Endothelial cell of umbilical vein (primary cell): ENCODE measurements at regions not wholly inside any gene's neighbourhood (a gene's known extent, or its start where the extent isn't known, plus 50 kb on each side); places are given as distances from the start of the nearest gene placed in this dataset.
A peak's percentile ranks its signal among the peaks of the same experiment; 100 is the strongest.

Experiments
- BruUV-seq: library from RNA; stranded (reverse); fragments of 400-500 nt; replicated peaks from 2 replicates; lab custom pipeline; 2021; lab: Mats Ljungman, UMichigan
- CTCF ChIA-PET: fragments of 300-600, 350-600 bp; sonication (Branson Sonifier 250); formaldehyde crosslinking; loops from one replicate; lab custom pipeline; 2021; ENCODE audit warnings: antibody characterized with exemption, inconsistent platforms; lab: Charles Lee
- POLR2A ChIA-PET: fragments of 300-600, 350-600 bp; sonication (Branson Sonifier 250); formaldehyde crosslinking; loops from one replicate; lab custom pipeline; 2021; ENCODE audit warnings: antibody characterized with exemption, inconsistent platforms; lab: Charles Lee
- DNase-seq: peaks from one replicate; pipeline ENCODE4 v3.0.0-alpha.2; 2011; ENCODE audit warnings: low read depth, low spot score
- FAIRE-seq: peaks from 2 replicates; lab custom pipeline; 2011; peaks lifted over from hg19 to GRCh38; lab: Jason Lieb, UNC
- H2AFZ ChIP-seq: 2 replicates; pipeline ENCODE4 v1.6.0; 2012; ENCODE audit warnings: low read depth, low read length, control low read depth, inconsistent platforms
- H3K27ac ChIP-seq: 2 replicates; pipeline ENCODE4 v1.5.1; 2011; ENCODE audit warnings: low read depth, mild to moderate bottlenecking, control low read depth, low read length, moderate library complexity; ENCODE audit not compliant: insufficient read depth
- H3K27me3 ChIP-seq, 2 experiments: 2 replicates each; pipeline versions ENCODE4 v1.6.0 to v1.6.1; 2011; ENCODE audit warnings: low read length in 2 of 2, mixed read lengths in 1 of 2; ENCODE audit not compliant: control insufficient read depth in 2 of 2, insufficient read depth in 2 of 2
- H3K36me3 ChIP-seq, 2 experiments: 2 replicates in 1 of 2; 3 replicates in 1 of 2; pipeline ENCODE4 v1.5.1; 2011; ENCODE audit warnings: low read length in 2 of 2, mild to moderate bottlenecking in 1 of 2, moderate library complexity in 1 of 2; ENCODE audit not compliant: control insufficient read depth in 2 of 2, insufficient read depth in 2 of 2; ENCODE audit errors: extremely low read depth in 1 of 2
- H3K4me1 ChIP-seq: 3 replicates; pipeline ENCODE4 v1.5.1; 2011; ENCODE audit warnings: mild to moderate bottlenecking, low read length; ENCODE audit not compliant: control insufficient read depth, insufficient read depth; ENCODE audit errors: extremely low read depth
- H3K4me2 ChIP-seq: 2 replicates; pipeline ENCODE4 v1.6.1; 2011; ENCODE audit warnings: low read length, control low read depth, mixed read lengths; ENCODE audit not compliant: insufficient read depth
- H3K4me3 ChIP-seq, 3 experiments: fragments of 200-600 bp in 1 of 3; sonication (generic), shearing (Covaris generic) in 1 of 3; replicated peaks in 1 of 3; 2 replicates each; pipeline ENCODE4 v1.5.1; 2011 to 2016; ENCODE audit warnings: control low read depth in 3 of 3, low read length in 3 of 3, mild to moderate bottlenecking in 2 of 3, inconsistent platforms in 1 of 3, low read depth in 1 of 3, moderate library complexity in 1 of 3; ENCODE audit not compliant: insufficient read depth in 1 of 3
- H3K79me2 ChIP-seq: 2 replicates; pipeline ENCODE4 v1.6.0; 2012; ENCODE audit warnings: low read length, inconsistent platforms; ENCODE audit not compliant: control insufficient read depth, insufficient read depth
- H3K9ac ChIP-seq: replicated peaks from 2 replicates; pipeline ENCODE3; 2011; ENCODE audit warnings: low read length, control low read depth; ENCODE audit not compliant: insufficient read depth; ENCODE audit errors: extremely low read depth
- H3K9me1 ChIP-seq: replicated peaks from 3 replicates; pipeline ENCODE4 v1.6.0; 2011; ENCODE audit warnings: mild to moderate bottlenecking, low read length; ENCODE audit not compliant: control insufficient read depth, insufficient read depth; ENCODE audit errors: extremely low read depth
- H3K9me3 ChIP-seq: replicated peaks from 2 replicates; pipeline ENCODE4 v1.5.1; 2012; ENCODE audit warnings: low read length, inconsistent platforms; ENCODE audit not compliant: control insufficient read depth, insufficient read depth
- H4K20me1 ChIP-seq: replicated peaks from 2 replicates; pipeline ENCODE3; 2011; ENCODE audit warnings: mild to moderate bottlenecking, low read length; ENCODE audit not compliant: control insufficient read depth, insufficient read depth; ENCODE audit errors: extremely low read depth
- CTCF ChIP-seq, 2 donors: IDR thresholded peaks; 1 replicate in 1 of 2; 2 replicates in 1 of 2; pipeline ENCODE4 v1.5.1; 2011; ENCODE audit warnings: low read length in 2 of 2, mild to moderate bottlenecking in 2 of 2, moderate library complexity in 2 of 2, control low read depth in 1 of 2, inconsistent platforms in 1 of 2, low read depth in 1 of 2; ENCODE audit not compliant: insufficient read depth in 1 of 2; ENCODE audit errors: extremely low read depth in 1 of 2
- EZH2 ChIP-seq: IDR thresholded peaks from 2 replicates; pipeline ENCODE4 v1.6.1; 2012; ENCODE audit warnings: borderline replicate concordance, low read depth, mild to moderate bottlenecking, moderate library complexity, low read length, inconsistent platforms; ENCODE audit not compliant: severe bottlenecking
- FOS ChIP-seq: IDR thresholded peaks from 2 replicates; pipeline ENCODE4 v1.6.1; 2011; ENCODE audit warnings: mild to moderate bottlenecking, low read length, moderate library complexity, borderline replicate concordance; ENCODE audit not compliant: insufficient read depth
- GATA2 ChIP-seq: IDR thresholded peaks from 2 replicates; pipeline ENCODE4 v1.7.0; 2011; ENCODE audit warnings: low read depth, mild to moderate bottlenecking, moderate library complexity, mixed read lengths, low read length; ENCODE audit not compliant: insufficient read length, insufficient read depth
- JUN ChIP-seq: IDR thresholded peaks from 2 replicates; pipeline ENCODE4 v1.6.1; 2011; ENCODE audit warnings: borderline replicate concordance, low read depth; ENCODE audit not compliant: insufficient read length, insufficient read depth
- MAX ChIP-seq: IDR thresholded peaks from 2 replicates; pipeline ENCODE4 v1.6.1; 2011; ENCODE audit not compliant: insufficient read depth, insufficient read length
- MYC ChIP-seq: IDR thresholded peaks from one replicate; pipeline ENCODE4 v1.6.1; 2011; ENCODE audit warnings: mild to moderate bottlenecking, low read depth, low read length
- POLR2A ChIP-seq: IDR thresholded peaks from 2 replicates; pipeline ENCODE4 v1.6.1; 2012; ENCODE audit warnings: low read depth, mild to moderate bottlenecking, control low read depth, low read length
- POLR2AphosphoS5 ChIP-seq: IDR thresholded peaks from 2 replicates; pipeline ENCODE4 v1.6.1; 2012; ENCODE audit warnings: low read depth, mild to moderate bottlenecking, control low read depth, low read length, moderate library complexity; ENCODE audit not compliant: insufficient read depth
- dilution Hi-C: fragments of 300-500 bp; cut with MboI; formaldehyde crosslinking; loops from one replicate; pipeline ENCODE4 v1.15.0; 2019; ENCODE audit warnings: low sequenced_read_pairs; ENCODE audit not compliant: extremely low pct_ligation_motif_present
- intact Hi-C: fragments of 100-400 bp; cut with micrococcal nuclease; formaldehyde crosslinking; loops from one replicate; pipeline ENCODE4 v1.10.0; 2022

GRCh38 chr1:215397106-215397505, 170.0 kb upstream of the KCTD3 start:
- no peaks in the 10 kb centered on the region for H3K4me1 ChIP-seq
- intact Hi-C loops = no loop called here
- TF ChIP-seq EZH2 (no peak), GATA2 (no peak), MAX (no peak), FOS (no peak), JUN (no peak), POLR2A (no peak)
- H4K20me1 ChIP-seq = no peaks in the 10 kb centered on the region
- no peak for DNase-seq
- no peak overlapping the region for H3K4me2 ChIP-seq
- FAIRE-seq = no peak
- CTCF ChIA-PET = interaction anchor here (1.0 kb wide), 1 partner anchor 216 kb away, joined by 3 read pairs; no protein-coding TSS in a partner anchor
- no peaks in the 10 kb centered on the region for H3K9me3 ChIP-seq
- POLR2A ChIA-PET = no interaction called here
- no peaks in the 10 kb centered on the region for H3K9me1 ChIP-seq
- no peaks in the 10 kb centered on the region for H3K27me3 ChIP-seq
- BruUV-seq = no TSS peak
- H3K79me2 ChIP-seq = no peaks in the 10 kb centered on the region
- no peak overlapping the region for H3K27ac ChIP-seq
- no peak overlapping the region for H2AFZ ChIP-seq
- H3K36me3 ChIP-seq = no peaks in the 10 kb centered on the region
- dilution Hi-C loops = no loop called here
- no peak overlapping the region for H3K9ac ChIP-seq
- no peak overlapping the region for H3K4me3 ChIP-seq

GRCh38 chr1:215397843-215398242, 169.3 kb upstream of the KCTD3 start:
- H3K79me2 ChIP-seq = no peaks in the 10 kb centered on the region
- no TSS peak for BruUV-seq
- intact Hi-C loops (no loop called here), dilution Hi-C loops (no loop called here)
- H3K4me2 ChIP-seq = no peak overlapping the region
- no peak for FAIRE-seq
- no peaks in the 10 kb centered on the region for H4K20me1 ChIP-seq
- DNase-seq = peak; percentile 20
- CTCF ChIA-PET = interaction anchor here (0.6 to 1.0 kb wide), 2 partner anchors 216 to 373 kb away, joined by 3 to 4 read pairs; no protein-coding TSS in a partner anchor
- no peak for TF ChIP-seq EZH2
- no peak for TF ChIP-seq POLR2A
- no peak for TF ChIP-seq JUN
- no peak for TF ChIP-seq CTCF (IDR thresholded peaks at IDR 0.05; ENCODE audit: extremely low read depth in 1 of 2, insufficient read depth in 1 of 2, low read depth in 1 of 2, low read length in 2 of 2)
- no peak for TF ChIP-seq GATA2
- TF ChIP-seq MYC = no peak
- no peak for TF ChIP-seq MAX
- TF ChIP-seq FOS = no peak
- no peak for TF ChIP-seq POLR2AphosphoS5
- H3K9me1 ChIP-seq = no peaks in the 10 kb centered on the region
- H3K27ac ChIP-seq = no peak overlapping the region
- H3K36me3 ChIP-seq = no peaks in the 10 kb centered on the region
- H2AFZ ChIP-seq = peak overlapping the region; percentile 32
- no peak overlapping the region for H3K4me3 ChIP-seq
- no peaks in the 10 kb centered on the region for H3K4me1 ChIP-seq
- H3K9me3 ChIP-seq = no peaks in the 10 kb centered on the region
- H3K9ac ChIP-seq = no peak overlapping the region
- H3K27me3 ChIP-seq = no peaks in the 10 kb centered on the region
- POLR2A ChIA-PET = no interaction called here
